Kidney epithelial cell (primary cell): ENCODE measurements at regions not wholly inside any gene's neighbourhood (a gene's known extent, or its start where the extent isn't known, plus 50 kb on each side); places are given as distances from the start of the nearest gene placed in this dataset.

ENCODE experiments used
- DNase-seq: peaks from one replicate; pipeline ENCODE4 v3.0.0-alpha.2; 2010; ENCODE audit warnings: low read depth
- H3K27me3 ChIP-seq: 2 replicates; pipeline ENCODE4 v1.6.0; 2011; ENCODE audit warnings: low read length; ENCODE audit not compliant: control insufficient read depth, insufficient read depth
- H3K36me3 ChIP-seq: 2 replicates; pipeline ENCODE4 v1.5.1; 2011; ENCODE audit warnings: low read length; ENCODE audit not compliant: control insufficient read depth, insufficient read depth
- H3K4me3 ChIP-seq: 2 replicates; pipeline ENCODE4 v1.5.1; 2011; ENCODE audit warnings: low read depth, mild to moderate bottlenecking, control low read depth, low read length
- TF ChIP-seq, protein P1 (sequence below): IDR thresholded peaks from 2 replicates; pipeline ENCODE4 v1.5.1; 2011; ENCODE audit warnings: mild to moderate bottlenecking, moderate library complexity, low read length, control low read depth, inconsistent platforms; ENCODE audit not compliant: insufficient read depth, poor library complexity, severe bottlenecking

DNA sequence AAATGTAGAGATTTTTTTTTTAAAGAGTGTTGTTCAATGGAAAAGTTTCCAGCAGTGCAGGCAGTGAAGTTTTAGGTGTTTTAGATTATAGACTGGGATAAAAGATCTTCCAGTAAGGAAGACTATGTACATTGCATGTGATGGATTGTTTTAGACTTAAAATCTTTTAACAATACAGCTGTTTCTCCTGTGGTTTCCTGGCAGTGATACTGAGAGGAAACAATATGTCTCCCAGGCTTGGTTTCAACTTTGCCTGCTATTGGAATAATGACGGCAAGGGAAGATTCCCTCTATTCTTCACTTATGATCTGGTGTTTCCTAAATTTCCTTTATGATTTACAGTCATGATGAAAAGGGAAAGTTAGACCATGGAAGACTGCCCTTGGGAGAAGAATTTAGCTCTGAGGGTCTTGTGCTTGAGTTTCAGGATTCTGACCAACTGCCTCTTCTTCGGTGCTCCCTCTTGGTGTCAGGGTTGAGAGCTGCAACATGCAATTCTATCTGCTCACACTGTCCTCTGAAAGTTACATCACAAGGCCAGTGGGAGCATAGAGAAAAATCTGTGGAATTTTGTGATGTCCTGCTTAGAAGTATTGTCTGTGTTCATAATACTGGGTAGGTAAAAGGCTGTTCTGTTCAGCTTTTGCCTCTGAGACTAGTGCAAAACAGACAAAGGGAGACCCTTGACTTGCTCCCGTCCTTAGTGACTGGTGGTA lies 262.8 kb upstream of the MAN1A1 start:
- TF ChIP-seq, protein P1, sequence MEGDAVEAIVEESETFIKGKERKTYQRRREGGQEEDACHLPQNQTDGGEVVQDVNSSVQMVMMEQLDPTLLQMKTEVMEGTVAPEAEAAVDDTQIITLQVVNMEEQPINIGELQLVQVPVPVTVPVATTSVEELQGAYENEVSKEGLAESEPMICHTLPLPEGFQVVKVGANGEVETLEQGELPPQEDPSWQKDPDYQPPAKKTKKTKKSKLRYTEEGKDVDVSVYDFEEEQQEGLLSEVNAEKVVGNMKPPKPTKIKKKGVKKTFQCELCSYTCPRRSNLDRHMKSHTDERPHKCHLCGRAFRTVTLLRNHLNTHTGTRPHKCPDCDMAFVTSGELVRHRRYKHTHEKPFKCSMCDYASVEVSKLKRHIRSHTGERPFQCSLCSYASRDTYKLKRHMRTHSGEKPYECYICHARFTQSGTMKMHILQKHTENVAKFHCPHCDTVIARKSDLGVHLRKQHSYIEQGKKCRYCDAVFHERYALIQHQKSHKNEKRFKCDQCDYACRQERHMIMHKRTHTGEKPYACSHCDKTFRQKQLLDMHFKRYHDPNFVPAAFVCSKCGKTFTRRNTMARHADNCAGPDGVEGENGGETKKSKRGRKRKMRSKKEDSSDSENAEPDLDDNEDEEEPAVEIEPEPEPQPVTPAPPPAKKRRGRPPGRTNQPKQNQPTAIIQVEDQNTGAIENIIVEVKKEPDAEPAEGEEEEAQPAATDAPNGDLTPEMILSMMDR: no peak
- Histone ChIP-seq H3K4me3 (no peak overlapping the region), H3K27me3 (no peaks in the 10 kb centered on the region), H3K36me3 (no peaks in the 10 kb centered on the region)
- DNase-seq: no peak

DNA sequence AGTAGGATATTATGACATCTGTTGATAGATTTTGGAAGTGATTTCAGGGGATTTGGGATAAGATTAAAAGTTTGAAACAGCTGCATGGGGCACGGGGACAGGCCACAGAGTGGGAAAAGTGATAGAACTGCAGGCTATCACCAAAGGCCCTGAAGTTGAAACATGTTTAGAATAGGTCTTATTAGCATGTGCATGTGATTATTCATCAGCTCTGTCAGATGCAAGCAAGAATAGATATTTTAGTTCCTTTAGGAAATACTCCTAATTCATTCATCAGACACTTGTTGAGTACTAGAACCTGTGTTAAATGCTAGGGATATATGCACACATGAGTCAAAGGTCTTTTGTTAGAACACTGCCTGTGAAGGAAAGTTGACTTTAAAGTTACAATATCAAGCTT lies 261.2 kb upstream of the MAN1A1 start:
- Histone ChIP-seq H3K36me3 (no peaks in the 10 kb centered on the region), H3K27me3 (no peaks in the 10 kb centered on the region), H3K4me3 (no peak overlapping the region)
- DNase-seq: no peak
- TF ChIP-seq, protein P1: no peak

DNA sequence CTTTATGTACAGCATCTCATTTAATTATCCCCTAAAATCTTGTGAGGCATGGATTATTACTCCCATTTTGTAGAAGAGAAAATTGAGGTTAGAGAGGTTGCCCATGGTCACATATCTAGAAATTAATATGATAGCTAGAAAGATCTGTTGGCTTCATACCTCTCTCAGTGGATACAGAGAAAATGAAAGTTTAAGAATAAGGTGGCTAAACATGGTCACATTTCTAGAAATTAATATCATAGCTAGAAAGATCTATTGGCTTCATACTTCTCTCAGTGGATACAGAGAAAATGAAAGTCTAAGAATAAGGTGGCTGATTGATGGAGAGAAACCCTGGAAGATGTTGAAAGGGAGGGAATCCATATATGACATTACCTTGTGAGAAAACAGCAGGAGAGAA lies 260.7 kb upstream of the MAN1A1 start:
- Histone ChIP-seq H3K27me3 (no peaks in the 10 kb centered on the region), H3K4me3 (no peak overlapping the region), H3K36me3 (no peaks in the 10 kb centered on the region)
- TF ChIP-seq, protein P1: no peak
- no peak for DNase-seq

DNA sequence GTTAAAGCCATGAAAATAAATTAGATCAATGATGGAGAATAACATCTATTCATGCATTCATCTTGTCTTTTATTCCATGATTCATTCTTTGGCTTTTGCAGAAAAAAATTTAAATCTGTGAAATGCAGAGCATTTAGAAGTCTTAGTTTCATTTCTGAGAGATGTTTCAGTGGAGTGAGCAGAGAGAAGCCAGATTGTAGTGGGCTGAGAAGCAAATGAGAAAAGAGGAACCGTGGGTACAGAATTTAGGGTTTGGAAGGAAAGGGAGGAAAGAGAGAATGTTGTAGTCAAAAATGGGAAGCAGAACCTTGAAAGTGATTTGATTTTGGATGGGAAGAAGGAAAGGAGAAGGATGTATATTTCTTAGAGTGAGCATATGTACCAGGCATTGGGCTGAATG lies 260.3 kb upstream of the MAN1A1 start:
- Histone ChIP-seq H3K27me3 (no peaks in the 10 kb centered on the region), H3K4me3 (no peak overlapping the region), H3K36me3 (no peaks in the 10 kb centered on the region)
- no peak for DNase-seq
- TF ChIP-seq, protein P1: no peak

DNA sequence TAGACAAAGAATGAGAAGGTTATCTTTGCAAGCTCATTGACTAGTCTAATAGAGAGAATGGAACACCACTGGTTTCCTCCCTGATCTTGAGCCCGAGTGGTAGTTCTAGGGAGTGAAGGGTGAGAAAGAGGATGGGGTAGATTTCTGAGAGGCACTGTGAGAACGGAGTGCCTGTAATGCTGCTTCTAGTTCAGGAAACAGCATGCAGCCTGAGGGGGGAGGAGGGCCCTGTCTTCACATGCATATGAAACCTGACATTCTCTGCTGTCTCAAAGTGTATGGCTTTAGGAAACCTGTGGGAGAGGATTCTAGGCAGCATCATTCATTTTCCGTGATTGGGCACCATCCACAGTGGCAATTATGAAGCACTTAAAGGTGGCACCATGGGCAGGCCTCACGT lies 259.4 kb upstream of the MAN1A1 start:
- no peak for DNase-seq
- Histone ChIP-seq H3K4me3 (no peak overlapping the region), H3K36me3 (no peaks in the 10 kb centered on the region), H3K27me3 (no peaks in the 10 kb centered on the region)
- TF ChIP-seq, protein P1: no peak

DNA sequence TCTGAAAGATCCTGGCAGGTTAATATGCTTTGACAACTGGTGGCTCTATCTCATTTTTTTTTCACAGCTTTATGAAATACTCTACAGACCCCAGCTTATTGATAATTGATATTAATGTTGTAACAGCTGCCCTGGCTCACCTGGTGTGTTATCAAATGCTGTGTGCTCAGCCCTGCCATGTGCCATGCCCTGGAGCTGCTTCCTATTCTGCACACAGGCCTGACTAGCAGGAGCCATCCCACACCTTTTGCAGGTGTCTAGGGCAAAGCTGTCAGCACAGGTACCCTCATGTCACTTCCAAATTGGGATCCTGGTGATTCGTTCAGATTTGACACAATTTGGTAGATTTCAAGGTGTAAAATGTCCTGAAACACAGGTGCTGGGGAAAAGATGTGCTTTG lies 254.6 kb upstream of the MAN1A1 start:
- H3K27me3 ChIP-seq: no peaks in the 10 kb centered on the region
- H3K4me3 ChIP-seq: no peak overlapping the region
- H3K36me3 ChIP-seq: no peaks in the 10 kb centered on the region
- TF ChIP-seq, protein P1: no peak
- DNase-seq: no peak
